ENCODE measurements at regions not wholly inside any gene's neighbourhood (a gene's known extent, or its start where the extent isn't known, plus 50 kb on each side); places are given as distances from the start of the nearest gene placed in this dataset.

GRCh38 chr12:58639318-58639934 lies 280.9 kb downstream of the LRIG3 start:
- Mint-ChIP-seq H3K27ac (no peak overlapping the region), H3K27me3 (no peaks in the 10 kb centered on the region), H3K36me3 (no peaks in the 10 kb centered on the region), H3K4me1 (no peaks in the 10 kb centered on the region), H3K9me3 (peaks cover 2% of the 10 kb centered on the region), H3K4me3 (no peak overlapping the region)
- no peak for ATAC-seq (ENCODE audit: low read depth)
- no peak for DNase-seq (ENCODE audit: low spot score in 2 of 2)

GRCh38 chr12:58640314-58640713 lies 280.0 kb downstream of the LRIG3 start:
- Mint-ChIP-seq H3K4me1 (no peaks in the 10 kb centered on the region), H3K27me3 (no peaks in the 10 kb centered on the region), H3K4me3 (no peak overlapping the region), H3K9me3 (peaks cover 2% of the 10 kb centered on the region), H3K36me3 (no peaks in the 10 kb centered on the region), H3K27ac (no peak overlapping the region)
- DNase-seq (ENCODE audit: low spot score in 2 of 2), result no peak
- ATAC-seq (ENCODE audit: low read depth), result no peak

- DNase-seq (ENCODE audit: low spot score in 2 of 2) (no peak), ATAC-seq (ENCODE audit: low read depth) (no peak)
- no peak overlapping the region for H3K4me3 Mint-ChIP-seq
- no peaks in the 10 kb centered on the region for H3K4me1 Mint-ChIP-seq
- H3K36me3 Mint-ChIP-seq, result no peaks in the 10 kb centered on the region
- H3K27ac Mint-ChIP-seq, result no peak overlapping the region
- no peaks in the 10 kb centered on the region for H3K9me3 Mint-ChIP-seq
- no peaks in the 10 kb centered on the region for H3K27me3 Mint-ChIP-seq
Measured at GRCh38 chr12:58645946-58646345, 274.4 kb downstream of the LRIG3 start.

GRCh38 chr12:58647495-58647894 lies 272.8 kb downstream of the LRIG3 start:
- Mint-ChIP-seq H3K4me1 (no peaks in the 10 kb centered on the region), H3K27me3 (no peaks in the 10 kb centered on the region), H3K36me3 (no peaks in the 10 kb centered on the region), H3K27ac (no peak overlapping the region), H3K9me3 (no peaks in the 10 kb centered on the region), H3K4me3 (no peak overlapping the region)
- no peak for DNase-seq (ENCODE audit: low spot score in 2 of 2)
- no peak for ATAC-seq (ENCODE audit: low read depth)

GRCh38 chr12:58648176-58648575 lies 272.1 kb downstream of the LRIG3 start:
- Mint-ChIP-seq H3K36me3 (no peaks in the 10 kb centered on the region), H3K9me3 (no peaks in the 10 kb centered on the region), H3K4me1 (no peaks in the 10 kb centered on the region), H3K27ac (no peak overlapping the region), H3K4me3 (no peak overlapping the region), H3K27me3 (no peaks in the 10 kb centered on the region)
- ATAC-seq (ENCODE audit: low read depth), result no peak
- DNase-seq (ENCODE audit: low spot score in 2 of 2), result no peak

- Mint-ChIP-seq H3K36me3 (no peaks in the 10 kb centered on the region), H3K4me3 (no peak overlapping the region), H3K27ac (no peak overlapping the region), H3K4me1 (no peaks in the 10 kb centered on the region), H3K27me3 (no peaks in the 10 kb centered on the region), H3K9me3 (no peaks in the 10 kb centered on the region)
- DNase-seq (ENCODE audit: low spot score in 2 of 2) (no peak), ATAC-seq (ENCODE audit: low read depth) (no peak)
Measured at GRCh38 chr12:58651850-58652249, 268.5 kb downstream of the LRIG3 start.

- DNase-seq (ENCODE audit: low spot score in 2 of 2), result no peak
- no peaks in the 10 kb centered on the region for H3K36me3 Mint-ChIP-seq
- no peak for ATAC-seq (ENCODE audit: low read depth)
- H3K4me1 Mint-ChIP-seq, result no peaks in the 10 kb centered on the region
- H3K9me3 Mint-ChIP-seq, result no peaks in the 10 kb centered on the region
- no peak overlapping the region for H3K4me3 Mint-ChIP-seq
- H3K27ac Mint-ChIP-seq, result no peak overlapping the region
- H3K27me3 Mint-ChIP-seq, result no peaks in the 10 kb centered on the region
Measured at GRCh38 chr12:58654021-58654420, 266.3 kb downstream of the LRIG3 start.

GRCh38 chr12:58655375-58655774 lies 264.9 kb downstream of the LRIG3 start:
- Mint-ChIP-seq H3K4me3 (no peak overlapping the region), H3K27ac (no peak overlapping the region), H3K36me3 (no peaks in the 10 kb centered on the region), H3K9me3 (peaks cover 1% of the 10 kb centered on the region), H3K27me3 (no peaks in the 10 kb centered on the region), H3K4me1 (no peaks in the 10 kb centered on the region)
- DNase-seq (ENCODE audit: low spot score in 2 of 2) (no peak), ATAC-seq (ENCODE audit: low read depth) (no peak)

- DNase-seq (ENCODE audit: low spot score in 2 of 2) (no peak), ATAC-seq (ENCODE audit: low read depth) (no peak)
- no peaks in the 10 kb centered on the region for H3K4me1 Mint-ChIP-seq
- H3K4me3 Mint-ChIP-seq, result no peak overlapping the region
- no peaks in the 10 kb centered on the region for H3K36me3 Mint-ChIP-seq
- no peaks in the 10 kb centered on the region for H3K27me3 Mint-ChIP-seq
- no peak overlapping the region for H3K27ac Mint-ChIP-seq
- H3K9me3 Mint-ChIP-seq, result peaks cover 1% of the 10 kb centered on the region
Measured at GRCh38 chr12:58656254-58657009, 263.9 kb downstream of the LRIG3 start.

GRCh38 chr12:58657190-58657589 lies 263.1 kb downstream of the LRIG3 start:
- Mint-ChIP-seq H3K36me3 (no peaks in the 10 kb centered on the region), H3K27me3 (no peaks in the 10 kb centered on the region), H3K4me3 (no peak overlapping the region), H3K4me1 (no peaks in the 10 kb centered on the region), H3K27ac (no peak overlapping the region), H3K9me3 (peaks cover 1% of the 10 kb centered on the region)
- no peak for DNase-seq (ENCODE audit: low spot score in 2 of 2)
- no peak for ATAC-seq (ENCODE audit: low read depth)

- Mint-ChIP-seq H3K4me1 (no peaks in the 10 kb centered on the region), H3K4me3 (no peak overlapping the region), H3K27me3 (no peaks in the 10 kb centered on the region), H3K27ac (no peak overlapping the region), H3K36me3 (no peaks in the 10 kb centered on the region), H3K9me3 (peaks cover 3% of the 10 kb centered on the region)
- ATAC-seq (ENCODE audit: low read depth) (no peak), DNase-seq (ENCODE audit: low spot score in 2 of 2) (no peak)
Measured at GRCh38 chr12:58665375-58665774, 254.9 kb downstream of the LRIG3 start.

GRCh38 chr12:58668233-58668632 lies 252.1 kb downstream of the LRIG3 start:
- ATAC-seq (ENCODE audit: low read depth), result no peak
- Mint-ChIP-seq H3K27ac (no peak overlapping the region), H3K9me3 (peaks cover 3% of the 10 kb centered on the region), H3K4me1 (no peaks in the 10 kb centered on the region), H3K36me3 (no peaks in the 10 kb centered on the region), H3K27me3 (no peaks in the 10 kb centered on the region), H3K4me3 (no peak overlapping the region)
- no peak for DNase-seq (ENCODE audit: low spot score in 2 of 2)

- Mint-ChIP-seq H3K36me3 (no peaks in the 10 kb centered on the region), H3K9me3 (peaks cover 3% of the 10 kb centered on the region), H3K27ac (no peak overlapping the region), H3K4me1 (no peaks in the 10 kb centered on the region), H3K27me3 (no peaks in the 10 kb centered on the region), H3K4me3 (no peak overlapping the region)
- ATAC-seq (ENCODE audit: low read depth), result no peak
- DNase-seq (ENCODE audit: low spot score in 2 of 2), result no peak
Measured at GRCh38 chr12:58668871-58669270, 251.4 kb downstream of the LRIG3 start.

GRCh38 chr12:58670623-58671022 lies 249.7 kb downstream of the LRIG3 start:
- no peak overlapping the region for H3K27ac Mint-ChIP-seq
- no peak overlapping the region for H3K4me3 Mint-ChIP-seq
- peaks cover 5% of the 10 kb centered on the region for H3K9me3 Mint-ChIP-seq
- H3K27me3 Mint-ChIP-seq, result no peaks in the 10 kb centered on the region
- no peaks in the 10 kb centered on the region for H3K4me1 Mint-ChIP-seq
- ATAC-seq (ENCODE audit: low read depth), result no peak
- H3K36me3 Mint-ChIP-seq, result no peaks in the 10 kb centered on the region
- DNase-seq (ENCODE audit: low spot score in 2 of 2), result no peak

- Mint-ChIP-seq H3K27ac (no peak overlapping the region), H3K4me3 (no peak overlapping the region), H3K27me3 (no peaks in the 10 kb centered on the region), H3K36me3 (no peaks in the 10 kb centered on the region), H3K9me3 (peaks cover 8% of the 10 kb centered on the region), H3K4me1 (no peaks in the 10 kb centered on the region)
- DNase-seq (ENCODE audit: low spot score in 2 of 2), result no peak
- ATAC-seq (ENCODE audit: low read depth), result no peak
Measured at GRCh38 chr12:58671196-58671595, 249.1 kb downstream of the LRIG3 start.
